ENCODE measurements at regions not wholly inside any gene's neighbourhood (a gene's known extent, or its start where the extent isn't known, plus 50 kb on each side); places are given as distances from the start of the nearest gene placed in this dataset.

DNA sequence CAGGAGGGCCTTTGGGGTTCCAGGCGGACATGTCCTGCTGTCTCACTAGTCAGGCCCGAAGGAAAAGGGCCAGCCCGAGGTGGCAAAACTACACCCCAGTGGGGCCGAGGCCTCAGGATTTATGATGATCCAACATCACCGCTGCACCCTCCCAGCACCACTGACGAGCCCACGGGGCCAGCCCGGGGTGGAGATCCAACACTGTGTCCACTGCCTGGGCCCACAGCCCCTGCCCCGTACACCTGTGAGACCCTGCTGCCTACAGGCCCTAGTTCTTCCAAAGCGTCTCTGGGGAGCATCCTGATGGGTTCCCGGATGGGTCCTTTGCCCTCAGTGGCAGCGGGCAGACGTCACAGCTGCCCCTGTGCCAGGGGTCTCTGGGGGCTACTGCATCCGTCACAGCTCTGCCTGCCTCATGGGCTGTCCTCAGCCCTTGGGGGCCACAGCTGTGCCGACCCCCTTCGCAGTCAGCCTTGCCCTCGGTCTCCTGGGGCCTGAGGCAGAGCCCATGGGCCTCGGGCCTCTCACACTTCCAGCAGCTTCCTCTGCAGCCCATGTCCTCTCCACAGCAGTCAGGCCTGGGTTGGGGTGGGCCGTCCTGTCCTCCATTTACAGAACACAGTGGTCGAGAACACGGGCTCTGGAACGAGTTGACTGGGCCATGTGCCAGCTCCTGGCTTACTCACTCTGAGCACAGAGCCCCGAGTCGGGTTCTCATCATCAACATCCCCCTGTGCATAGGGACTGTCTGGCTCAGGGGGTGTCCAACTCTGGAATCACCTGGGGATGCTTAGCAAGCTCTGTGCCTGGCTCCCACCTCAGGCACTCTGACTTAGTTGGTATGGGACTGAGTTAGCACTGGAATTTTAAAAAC, 64.9 kb downstream of the FOXL3 start:
- no peak overlapping the region for H2AFZ ChIP-seq (ENCODE audit: control insufficient read depth, low read length)
- no peaks in the 10 kb centered on the region for H3K36me3 ChIP-seq (ENCODE audit: control insufficient read depth in 2 of 2, extremely low read depth in 1 of 2, insufficient read depth in 2 of 2, low read length in 2 of 2)
- no peaks in the 10 kb centered on the region for H3K9me1 ChIP-seq (ENCODE audit: control insufficient read depth, extremely low read depth, insufficient read depth, low read length)
- H3K4me2 ChIP-seq (ENCODE audit: control insufficient read depth, extremely low read depth, insufficient read depth, low read depth, low read length), result no peak overlapping the region
- TF ChIP-seq, protein P1, sequence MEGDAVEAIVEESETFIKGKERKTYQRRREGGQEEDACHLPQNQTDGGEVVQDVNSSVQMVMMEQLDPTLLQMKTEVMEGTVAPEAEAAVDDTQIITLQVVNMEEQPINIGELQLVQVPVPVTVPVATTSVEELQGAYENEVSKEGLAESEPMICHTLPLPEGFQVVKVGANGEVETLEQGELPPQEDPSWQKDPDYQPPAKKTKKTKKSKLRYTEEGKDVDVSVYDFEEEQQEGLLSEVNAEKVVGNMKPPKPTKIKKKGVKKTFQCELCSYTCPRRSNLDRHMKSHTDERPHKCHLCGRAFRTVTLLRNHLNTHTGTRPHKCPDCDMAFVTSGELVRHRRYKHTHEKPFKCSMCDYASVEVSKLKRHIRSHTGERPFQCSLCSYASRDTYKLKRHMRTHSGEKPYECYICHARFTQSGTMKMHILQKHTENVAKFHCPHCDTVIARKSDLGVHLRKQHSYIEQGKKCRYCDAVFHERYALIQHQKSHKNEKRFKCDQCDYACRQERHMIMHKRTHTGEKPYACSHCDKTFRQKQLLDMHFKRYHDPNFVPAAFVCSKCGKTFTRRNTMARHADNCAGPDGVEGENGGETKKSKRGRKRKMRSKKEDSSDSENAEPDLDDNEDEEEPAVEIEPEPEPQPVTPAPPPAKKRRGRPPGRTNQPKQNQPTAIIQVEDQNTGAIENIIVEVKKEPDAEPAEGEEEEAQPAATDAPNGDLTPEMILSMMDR (optimal IDR thresholded peaks at IDR 0.05 in 1 of 3, IDR thresholded peaks at IDR 0.05 in 1 of 3, conservative IDR thresholded peaks at IDR 0.05 in 1 of 3; ENCODE audit: extremely low read depth in 1 of 3, insufficient read depth in 2 of 3, low read length in 3 of 3), result no peak
- TF ChIP-seq EZH2 (IDR thresholded peaks at IDR 0.05; ENCODE audit: low read length), result no peak
- DNase-seq (ENCODE audit: low read depth, low spot score) (no peak), FAIRE-seq (no peak)
- H3K4me1 ChIP-seq (ENCODE audit: control insufficient read depth, extremely low read depth, insufficient read depth, low read length), result peaks cover 15% of the 10 kb centered on the region
- H3K9me3 ChIP-seq (ENCODE audit: control insufficient read depth, low read depth, low read length), result no peaks in the 10 kb centered on the region
- H4K20me1 ChIP-seq (ENCODE audit: control insufficient read depth, extremely low read depth, insufficient read depth, low read length), result no peaks in the 10 kb centered on the region
- no peak overlapping the region for H3K4me3 ChIP-seq (ENCODE audit: control insufficient read depth in 2 of 3, extremely low read depth in 1 of 3, insufficient read depth in 2 of 3, low read depth in 1 of 3, low read length in 3 of 3)
- no peak overlapping the region for H3K9ac ChIP-seq (ENCODE audit: control insufficient read depth, extremely low read depth, insufficient read depth, low read length)
- dilution Hi-C loops (cut with MboI; ENCODE audit: extremely low pct_ligation_motif_present, low sequenced_read_pairs), result no loop called here
- H3K27ac ChIP-seq (ENCODE audit: control insufficient read depth, insufficient read depth, low read length), result no peak overlapping the region
- H3K79me2 ChIP-seq (ENCODE audit: control insufficient read depth, insufficient read depth, low read length), result no peaks in the 10 kb centered on the region
- no peaks in the 10 kb centered on the region for H3K27me3 ChIP-seq (ENCODE audit: control insufficient read depth, extremely low read depth, insufficient read depth, low read length)

DNA sequence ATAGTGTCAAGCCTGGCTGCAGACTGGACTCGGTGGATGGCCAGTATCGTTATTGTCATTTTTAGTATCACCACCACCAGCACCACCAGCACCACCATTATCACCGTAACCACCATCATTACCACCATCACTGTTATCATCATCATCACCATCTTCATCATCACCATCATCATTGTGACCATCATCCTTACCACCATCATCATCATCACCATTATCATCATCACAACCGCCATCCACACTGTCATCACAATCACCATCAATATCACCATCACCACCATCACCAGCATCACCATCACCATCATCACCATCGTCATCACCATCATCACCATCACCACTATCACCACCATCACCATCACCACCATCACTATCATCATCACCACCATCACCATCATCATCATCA, 65.6 kb downstream of the FOXL3 start:
- dilution Hi-C loops (cut with MboI; ENCODE audit: extremely low pct_ligation_motif_present, low sequenced_read_pairs), result no loop called here
- Histone ChIP-seq H3K27ac (ENCODE audit: control insufficient read depth, insufficient read depth, low read length) (no peak overlapping the region), H3K4me1 (ENCODE audit: control insufficient read depth, extremely low read depth, insufficient read depth, low read length) (peaks cover 22% of the 10 kb centered on the region), H3K4me3 (ENCODE audit: control insufficient read depth in 2 of 3, extremely low read depth in 1 of 3, insufficient read depth in 2 of 3, low read depth in 1 of 3, low read length in 3 of 3) (no peak overlapping the region), H3K4me2 (ENCODE audit: control insufficient read depth, extremely low read depth, insufficient read depth, low read depth, low read length) (no peak overlapping the region), H3K79me2 (ENCODE audit: control insufficient read depth, insufficient read depth, low read length) (no peaks in the 10 kb centered on the region), H3K9me3 (ENCODE audit: control insufficient read depth, low read depth, low read length) (no peaks in the 10 kb centered on the region), H3K36me3 (ENCODE audit: control insufficient read depth in 2 of 2, extremely low read depth in 1 of 2, insufficient read depth in 2 of 2, low read length in 2 of 2) (no peaks in the 10 kb centered on the region), H3K9ac (ENCODE audit: control insufficient read depth, extremely low read depth, insufficient read depth, low read length) (no peak overlapping the region), H2AFZ (ENCODE audit: control insufficient read depth, low read length) (no peak overlapping the region), H4K20me1 (ENCODE audit: control insufficient read depth, extremely low read depth, insufficient read depth, low read length) (no peaks in the 10 kb centered on the region), H3K27me3 (ENCODE audit: control insufficient read depth, extremely low read depth, insufficient read depth, low read length) (no peaks in the 10 kb centered on the region), H3K9me1 (ENCODE audit: control insufficient read depth, extremely low read depth, insufficient read depth, low read length) (no peaks in the 10 kb centered on the region)
- no peak for FAIRE-seq
- DNase-seq (ENCODE audit: low read depth, low spot score), result no peak
- TF ChIP-seq EZH2 (IDR thresholded peaks at IDR 0.05; ENCODE audit: low read length), result no peak
- TF ChIP-seq, protein P1 (optimal IDR thresholded peaks at IDR 0.05 in 1 of 3, IDR thresholded peaks at IDR 0.05 in 1 of 3, conservative IDR thresholded peaks at IDR 0.05 in 1 of 3; ENCODE audit: extremely low read depth in 1 of 3, insufficient read depth in 2 of 3, low read length in 3 of 3), result no peak

Data from keratinocyte (primary cell).